ENCODE measurements at regions not wholly inside any gene's neighbourhood (a gene's known extent, or its start where the extent isn't known, plus 50 kb on each side); places are given as distances from the start of the nearest gene placed in this dataset.

DNA sequence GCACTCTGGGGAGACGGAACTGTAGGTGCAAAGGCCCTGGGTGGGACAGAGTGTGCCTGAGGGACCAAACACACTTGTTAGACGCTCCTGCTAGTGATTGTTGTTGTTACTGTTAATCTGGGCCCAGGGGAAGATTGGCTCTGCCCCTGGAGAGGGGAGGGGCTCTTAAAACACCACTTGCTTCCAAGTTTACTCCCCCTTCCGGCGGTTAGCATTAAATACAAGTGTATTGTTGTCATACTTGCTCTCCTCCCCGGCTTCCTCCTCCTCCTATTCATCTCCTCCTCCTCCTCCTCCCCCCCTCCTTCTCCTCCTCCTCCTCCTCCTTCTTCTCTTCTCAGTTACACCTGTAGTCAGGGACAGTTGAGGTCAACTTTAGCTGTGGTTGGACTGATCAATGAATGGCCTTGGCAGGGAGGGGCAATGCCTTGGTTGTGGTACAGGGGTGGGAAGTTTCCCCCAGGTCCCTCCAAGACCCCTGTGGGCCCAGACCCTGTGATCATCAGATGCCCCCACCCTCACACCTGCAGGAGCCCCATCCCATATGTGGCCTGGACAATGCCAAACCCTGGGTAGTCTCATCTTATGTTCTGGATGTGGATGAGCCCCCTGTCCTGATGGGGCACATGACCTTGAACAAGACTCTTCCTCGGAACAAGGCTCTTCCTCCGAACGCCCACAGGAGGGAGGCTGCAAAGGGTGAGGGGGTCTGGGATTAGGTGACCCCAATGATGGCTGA is 217.3 kb downstream of the PTPRU start:
- no peaks in the 10 kb centered on the region for H3K4me1 ChIP-seq (ENCODE audit: control insufficient read depth, insufficient read depth, low read length)
- WGBS (ENCODE audit: insufficient coverage, insufficient replicate concordance, low lambda C conversion rate, missing lambda C conversion rate) = 3% methylated on average over 8 of the region's 8 CpGs
- ChIA-PET CTCF (no interaction called here), RAD21 (ENCODE audit: unreplicated experiment) (no interaction called here), POLR2A (no interaction called here), SMC1A (ENCODE audit: uncharacterized antibody, unreplicated experiment) (no interaction called here)
- ATAC-seq (peak; percentile 62), FAIRE-seq (no peak), DNase-seq (ENCODE audit: low read depth, low spot score) (no peak)
- H3K36me3 ChIP-seq (ENCODE audit: control insufficient read depth in 2 of 2, insufficient read depth in 2 of 2, low read length in 1 of 2) = no peaks in the 10 kb centered on the region
- no peaks in the 10 kb centered on the region for H4K20me1 ChIP-seq (ENCODE audit: control insufficient read depth, insufficient read depth)
- no peak overlapping the region for H3K9ac ChIP-seq (ENCODE audit: control insufficient read depth, insufficient read depth, low read length)
- in situ Hi-C loops (cut with MboI) = loop anchor here (5.0 kb wide), 1 partner anchor 919 kb away; no protein-coding TSS in a partner anchor
- H2AFZ ChIP-seq (ENCODE audit: control insufficient read depth, low read depth, low read length) = no peak overlapping the region
- TF ChIP-seq CTCF (IDR thresholded peaks at IDR 0.05 in 2 of 3, conservative IDR thresholded peaks at IDR 0.05 in 1 of 3; ENCODE audit: control insufficient read depth in 2 of 3, extremely low read depth in 1 of 3, insufficient read depth in 1 of 3, low read depth in 3 of 3, low read length in 3 of 3) (peak; percentile 21 to 31 (median 26); a peak in 4 of 6 replicates), MTA2 (IDR thresholded peaks at IDR 0.05; ENCODE audit: low read depth) (no peak), BCL11A (IDR thresholded peaks at IDR 0.05; ENCODE audit: low read depth, low read length) (no peak)
- no peak overlapping the region for H3K4me3 ChIP-seq
- no peaks in the 10 kb centered on the region for H3K79me2 ChIP-seq (ENCODE audit: control insufficient read depth, insufficient read depth, low read length)
- no peak overlapping the region for H3K4me2 ChIP-seq (ENCODE audit: control insufficient read depth, insufficient read depth)
- H3K27ac ChIP-seq (ENCODE audit: control insufficient read depth, insufficient read depth) = no peak overlapping the region
- BruUV-seq (replicated peaks) = no TSS peak
- no peaks in the 10 kb centered on the region; the same call in 2 of the 3 replicates for H3K9me3 ChIP-seq (replicated peaks; ENCODE audit: control insufficient read depth, insufficient read depth, low read length)
- intact Hi-C loops (cut with micrococcal nuclease; ENCODE audit: unreplicated experiment) = no loop called here
- H3K27me3 ChIP-seq (replicated peaks in 1 of 2; ENCODE audit: control insufficient read depth in 2 of 2, insufficient read depth in 2 of 2, low read length in 1 of 2) = no peaks in the 10 kb centered on the region; a peak in 1 of 4 replicates
